HG02884 (cell line): ENCODE measurements at regions not wholly inside any gene's neighbourhood (a gene's known extent, or its start where the extent isn't known, plus 50 kb on each side); places are given as distances from the start of the nearest gene placed in this dataset.
"Not testable (repeated sequence)": the region's sequence is repeated elsewhere in the genome, so short reads cannot be mapped to it uniquely, and the experiment has no call there.

ENCODE experiments used
- ATAC-seq: cut with Tn5 transposase; IDR thresholded peaks from one replicate; pipeline ENCODE4 v1.9.1; 2021; ENCODE audit warnings: mild to moderate bottlenecking, moderate library complexity; ENCODE audit not compliant: unreplicated experiment

- ATAC-seq, result no peak
Measured at GRCh38 chr5:145025775-145026174, 809.4 kb downstream of the PRELID2 start.

DNA sequence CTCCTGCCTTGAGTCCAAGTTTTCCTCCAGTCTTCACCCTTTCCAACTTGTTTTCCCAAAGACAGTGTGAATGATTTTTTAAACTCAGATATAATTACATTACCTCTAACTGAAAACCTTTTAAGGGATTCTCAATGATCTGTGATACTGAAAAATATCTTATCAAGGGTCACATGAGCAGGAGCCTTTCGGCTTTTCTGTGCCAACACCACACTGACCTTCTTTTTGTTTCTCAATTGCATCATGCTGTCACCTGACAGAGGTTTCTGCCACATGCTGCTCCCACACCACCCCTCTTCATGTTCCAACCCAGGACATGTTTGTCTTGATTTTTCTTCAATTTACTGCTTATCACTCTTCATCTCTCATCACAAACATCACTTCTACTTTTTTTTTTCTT is 820.0 kb downstream of the PRELID2 start:
- ATAC-seq, result no peak

GRCh38 chr5:145014109-145014508 is 821.0 kb downstream of the PRELID2 start:
- ATAC-seq, result no peak

- ATAC-seq, result no peak
Measured at GRCh38 chr5:145010834-145011233, 824.3 kb downstream of the PRELID2 start.

DNA sequence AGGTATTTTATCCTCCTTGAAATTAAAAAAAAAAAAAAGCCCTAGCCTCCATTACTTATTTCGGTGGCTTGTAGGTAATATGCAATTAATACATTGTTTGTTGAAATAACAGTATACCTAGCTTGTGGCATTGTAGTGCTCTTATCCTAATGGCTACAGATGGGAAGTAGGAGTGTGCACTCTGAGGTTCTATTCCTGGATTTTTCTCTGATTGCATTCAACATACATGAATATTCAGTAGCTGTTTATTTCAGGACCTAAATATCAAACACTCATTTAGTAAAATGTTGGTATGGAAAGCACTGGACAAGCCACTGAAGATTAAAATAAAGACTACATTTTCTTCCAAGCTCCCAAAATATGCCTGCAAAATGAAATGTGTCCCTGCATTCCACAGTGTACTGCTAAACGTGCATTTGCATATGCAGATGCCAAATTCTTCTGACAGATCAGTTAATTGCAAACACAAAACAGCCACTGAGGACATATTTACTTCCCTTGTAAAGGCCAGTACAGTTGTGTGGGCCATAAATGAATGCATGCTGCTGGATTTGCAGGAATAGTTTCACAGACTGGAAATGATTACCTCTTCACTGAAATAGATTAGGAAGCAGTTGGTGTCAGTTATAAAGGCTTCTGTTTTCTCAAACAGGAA is 826.1 kb downstream of the PRELID2 start:
- no peak for ATAC-seq

DNA sequence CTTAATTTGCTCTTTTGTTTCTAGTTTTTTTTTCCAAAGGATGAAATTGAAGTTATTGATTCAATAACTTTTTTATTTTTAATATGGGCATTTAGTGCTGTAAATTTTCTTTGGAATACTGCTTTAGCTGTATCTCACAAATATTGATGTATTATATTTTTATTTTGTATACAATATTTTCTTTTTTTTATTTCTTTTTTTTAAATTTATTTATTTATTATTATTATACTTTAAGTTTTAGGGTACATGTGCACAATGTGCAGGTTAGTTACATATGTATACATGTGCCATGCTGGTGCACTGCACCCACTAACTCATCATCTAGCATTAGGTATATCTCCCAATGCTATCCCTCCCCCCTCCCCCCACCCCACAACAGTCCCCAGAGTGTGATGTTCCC is 823.7 kb downstream of the KCTD16 start:
- not testable (repeated sequence) for ATAC-seq

DNA sequence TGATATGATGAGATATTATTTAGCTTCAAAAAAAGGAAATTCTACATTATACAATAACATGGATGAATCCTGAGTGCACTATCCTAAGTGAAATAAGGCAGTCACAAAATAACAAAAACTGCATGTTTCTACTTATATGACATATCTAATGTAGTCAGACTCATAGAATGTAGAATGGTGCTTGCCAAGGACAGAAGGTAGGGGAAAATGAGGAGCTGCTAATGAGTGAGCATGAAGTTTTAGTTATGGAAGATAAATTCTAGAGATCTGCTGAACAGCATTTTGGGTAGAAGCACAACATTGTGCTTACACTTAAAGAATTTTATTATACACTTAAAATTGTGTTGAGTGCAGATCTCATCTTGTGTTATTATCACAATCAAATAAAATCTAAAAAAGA is 812.4 kb downstream of the KCTD16 start:
- no peak for ATAC-seq

- no peak for ATAC-seq
Measured at GRCh38 chr5:144979516-144980264, 809.0 kb downstream of the KCTD16 start.

- ATAC-seq, result no peak
Measured at GRCh38 chr5:144972317-144972716, 801.6 kb downstream of the KCTD16 start.

- ATAC-seq, result no peak
Measured at GRCh38 chr5:144971108-144971850, 800.6 kb downstream of the KCTD16 start.

GRCh38 chr5:144960296-144960695 is 789.6 kb downstream of the KCTD16 start:
- no peak for ATAC-seq

DNA sequence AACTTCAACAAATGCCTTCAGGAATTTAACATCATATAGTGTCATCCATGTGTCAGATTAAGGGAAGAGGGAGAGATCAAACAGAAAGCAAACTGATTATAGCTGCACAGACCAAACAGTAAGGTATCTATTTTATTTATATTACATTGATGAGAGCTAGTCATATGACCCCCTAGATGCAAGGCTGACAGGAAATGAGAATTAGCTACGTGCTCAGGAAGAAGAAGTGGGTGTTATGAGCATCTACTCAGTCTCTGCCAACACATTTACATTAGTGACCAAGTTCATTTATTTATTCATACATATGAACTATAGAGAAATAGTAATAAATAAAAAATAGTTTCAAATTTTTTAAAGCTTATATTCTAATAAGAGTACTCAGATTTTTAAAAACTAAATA is 787.3 kb downstream of the KCTD16 start:
- no peak for ATAC-seq

DNA sequence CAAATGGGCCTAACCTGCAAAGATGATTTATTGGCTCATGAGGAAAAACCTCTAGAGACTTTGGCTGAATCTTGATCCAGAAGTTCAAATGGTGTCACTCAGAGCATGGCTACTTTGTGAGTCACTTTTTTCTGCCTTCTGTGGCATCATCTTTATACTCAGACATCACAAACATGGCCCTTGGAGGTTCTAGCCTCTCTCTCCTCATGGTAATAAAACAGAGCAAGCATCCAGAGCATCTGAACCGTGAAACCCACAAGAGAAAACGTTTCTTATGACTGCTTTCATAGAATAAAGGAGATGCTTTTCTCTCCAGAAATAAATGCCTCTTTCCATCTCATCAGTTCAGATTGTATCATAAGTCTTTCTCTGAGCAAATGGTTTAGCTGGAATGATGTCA is 780.3 kb downstream of the KCTD16 start:
- ATAC-seq, result no peak

DNA sequence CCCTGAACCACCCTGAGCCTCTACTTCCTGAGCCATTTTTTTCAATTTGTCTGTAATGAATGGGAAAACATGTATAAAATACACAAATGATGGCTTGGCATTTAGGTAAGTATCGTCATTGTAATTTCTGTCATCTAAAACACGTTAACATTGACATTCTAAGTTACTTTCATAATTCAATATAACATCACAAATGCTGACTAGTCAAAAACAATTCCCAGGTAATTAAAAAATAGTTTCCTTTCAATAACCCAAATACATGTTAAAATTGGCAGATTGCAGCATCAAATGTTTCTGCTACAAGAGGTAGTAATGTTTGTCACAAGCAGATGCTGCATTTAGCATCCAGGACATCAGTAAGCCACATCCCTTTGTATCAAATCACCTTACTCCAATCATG is 776.4 kb downstream of the KCTD16 start:
- no peak for ATAC-seq

DNA sequence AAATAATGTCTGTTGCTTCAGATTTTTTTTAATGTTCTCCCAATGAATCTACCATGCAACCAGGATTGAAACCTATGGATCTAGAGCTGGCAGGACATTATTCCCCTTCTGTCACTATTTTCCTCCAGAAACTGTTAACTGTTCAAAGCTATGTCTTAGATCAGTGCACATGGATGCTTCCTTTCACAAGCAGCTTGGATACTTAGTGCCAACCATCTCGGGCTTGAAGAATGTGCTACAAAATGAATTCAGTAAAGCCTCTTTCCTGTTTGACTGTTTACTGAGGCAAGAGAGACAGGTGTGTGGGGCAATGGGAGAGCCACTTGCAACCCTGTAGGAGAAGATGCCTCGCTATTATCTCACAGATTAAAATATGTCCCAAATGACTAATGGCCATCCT is 774.8 kb downstream of the KCTD16 start:
- ATAC-seq, result no peak

DNA sequence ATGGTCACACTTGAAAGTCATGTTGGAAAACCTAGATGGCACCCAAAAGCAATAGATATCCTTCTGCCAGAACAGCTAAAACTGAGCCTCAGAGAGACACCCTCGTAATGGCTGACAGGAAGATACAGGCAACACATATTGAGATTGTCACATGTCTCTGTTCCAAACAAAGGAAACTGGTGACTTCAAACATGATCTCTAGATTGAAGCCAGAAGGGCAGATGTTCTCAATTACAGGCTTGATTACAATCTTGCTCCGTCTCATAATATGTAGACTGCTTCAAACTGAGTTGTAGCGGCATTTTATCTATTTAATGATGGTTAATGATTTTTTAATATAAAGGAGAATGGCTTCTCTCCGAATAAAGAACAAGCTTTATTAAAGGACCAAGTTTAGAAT is 774.3 kb downstream of the KCTD16 start:
- ATAC-seq, result no peak

DNA sequence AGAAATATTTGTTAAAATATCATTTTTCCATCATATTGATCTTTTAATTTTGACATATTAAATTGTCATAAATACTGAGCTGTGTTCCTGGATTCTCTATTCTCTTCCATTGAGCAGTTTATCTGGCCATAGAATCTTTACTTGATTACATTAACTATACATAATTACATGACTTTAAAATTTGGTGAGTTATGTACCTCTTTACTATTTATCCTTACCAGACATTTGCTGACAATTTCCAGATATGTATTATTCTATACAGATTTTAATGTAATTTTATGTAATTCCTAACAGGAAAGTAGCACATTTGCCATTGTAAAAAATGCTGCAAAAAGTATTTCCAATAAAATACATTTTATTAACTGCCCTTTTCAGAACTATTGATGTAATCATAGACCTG is 770.3 kb downstream of the KCTD16 start:
- no peak for ATAC-seq

DNA sequence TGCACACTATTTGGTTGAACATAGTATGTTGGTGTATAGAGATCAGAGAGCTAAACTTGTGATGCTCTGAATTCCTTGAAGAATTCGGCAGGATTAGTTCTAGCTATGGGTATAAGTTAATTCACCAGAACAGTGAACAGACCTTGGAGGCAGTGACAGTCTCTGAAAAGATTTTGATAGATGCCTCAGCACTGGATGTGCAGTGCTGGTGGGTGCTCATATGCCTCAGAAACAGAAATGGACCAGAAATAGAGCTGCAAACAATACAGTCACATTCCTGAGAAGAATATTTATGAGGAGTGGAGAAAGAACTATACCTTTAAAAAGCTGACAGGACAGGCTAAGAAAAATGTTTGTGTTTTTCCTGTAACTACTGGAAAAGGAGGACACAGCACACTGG is 747.7 kb downstream of the KCTD16 start:
- no peak for ATAC-seq

DNA sequence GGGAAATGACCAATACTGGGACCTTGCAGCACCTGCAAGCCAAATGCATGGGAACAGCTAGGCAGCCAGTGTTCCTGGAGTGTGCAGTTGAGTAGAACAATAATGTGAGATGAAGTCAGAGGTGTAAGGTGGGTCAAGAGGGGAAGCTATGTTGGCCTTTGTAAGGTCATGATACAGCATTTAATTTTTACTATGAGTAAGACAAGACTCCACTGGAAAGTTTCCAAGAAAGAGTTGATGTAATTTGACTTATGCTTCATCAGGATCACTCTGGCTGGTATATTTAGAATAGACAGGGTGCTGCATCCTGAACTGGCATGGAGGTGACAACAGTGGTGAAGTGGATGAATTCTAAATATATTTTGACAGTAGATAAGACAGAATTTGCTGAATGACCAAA is 744.8 kb downstream of the KCTD16 start:
- no peak for ATAC-seq

GRCh38 chr5:144913661-144914060 is 743.0 kb downstream of the KCTD16 start:
- ATAC-seq, result no peak

GRCh38 chr5:144896473-144896872 is 725.8 kb downstream of the KCTD16 start:
- ATAC-seq, result no peak

GRCh38 chr5:144886668-144887067 is 716.0 kb downstream of the KCTD16 start:
- ATAC-seq, result no peak
